HG03558 (cell line): ENCODE measurements at regions not wholly inside any gene's neighbourhood (a gene's known extent, or its start where the extent isn't known, plus 50 kb on each side); places are given as distances from the start of the nearest gene placed in this dataset.

ENCODE experiments used
- ATAC-seq: cut with Tn5 transposase; IDR thresholded peaks from one replicate; pipeline ENCODE4 v1.9.1; 2021; ENCODE audit warnings: moderate number of reproducible peaks; ENCODE audit not compliant: unreplicated experiment; ENCODE audit errors: extremely low read depth

DNA sequence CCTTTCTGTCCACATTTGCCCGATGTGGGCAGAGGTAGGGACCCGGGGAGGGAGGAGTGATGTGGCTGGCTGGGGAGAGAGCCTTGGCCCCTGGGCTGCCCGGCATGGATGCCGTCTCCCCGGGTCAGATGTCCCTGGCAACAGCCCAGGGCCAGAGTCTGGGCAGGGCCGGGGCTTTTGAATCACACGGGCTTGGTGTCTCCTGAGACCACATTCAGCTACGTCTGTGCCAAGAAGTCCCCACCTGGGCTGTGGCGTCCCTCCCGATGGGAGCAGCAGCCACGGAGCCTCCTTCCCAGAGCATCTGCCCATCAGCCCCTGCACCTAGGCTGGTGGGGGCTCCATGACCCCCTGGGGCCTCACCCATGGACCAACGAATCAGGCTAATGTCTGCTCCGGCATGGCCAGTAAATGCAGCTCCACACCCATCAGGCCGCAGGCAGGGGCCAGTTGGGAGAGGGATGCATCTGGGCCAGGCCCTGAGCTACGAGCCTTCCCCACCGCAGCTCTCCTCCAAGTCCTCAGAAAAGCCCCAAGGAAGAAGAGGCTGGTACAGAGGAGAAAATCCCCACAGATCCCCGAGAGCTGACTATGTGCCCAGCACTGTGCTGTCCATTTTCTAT lies 109.4 kb downstream of the RFLNA start:
- ATAC-seq, result no peak

GRCh38 chr12:124403273-124403672 lies 108.4 kb downstream of the RFLNA start:
- no peak for ATAC-seq

DNA sequence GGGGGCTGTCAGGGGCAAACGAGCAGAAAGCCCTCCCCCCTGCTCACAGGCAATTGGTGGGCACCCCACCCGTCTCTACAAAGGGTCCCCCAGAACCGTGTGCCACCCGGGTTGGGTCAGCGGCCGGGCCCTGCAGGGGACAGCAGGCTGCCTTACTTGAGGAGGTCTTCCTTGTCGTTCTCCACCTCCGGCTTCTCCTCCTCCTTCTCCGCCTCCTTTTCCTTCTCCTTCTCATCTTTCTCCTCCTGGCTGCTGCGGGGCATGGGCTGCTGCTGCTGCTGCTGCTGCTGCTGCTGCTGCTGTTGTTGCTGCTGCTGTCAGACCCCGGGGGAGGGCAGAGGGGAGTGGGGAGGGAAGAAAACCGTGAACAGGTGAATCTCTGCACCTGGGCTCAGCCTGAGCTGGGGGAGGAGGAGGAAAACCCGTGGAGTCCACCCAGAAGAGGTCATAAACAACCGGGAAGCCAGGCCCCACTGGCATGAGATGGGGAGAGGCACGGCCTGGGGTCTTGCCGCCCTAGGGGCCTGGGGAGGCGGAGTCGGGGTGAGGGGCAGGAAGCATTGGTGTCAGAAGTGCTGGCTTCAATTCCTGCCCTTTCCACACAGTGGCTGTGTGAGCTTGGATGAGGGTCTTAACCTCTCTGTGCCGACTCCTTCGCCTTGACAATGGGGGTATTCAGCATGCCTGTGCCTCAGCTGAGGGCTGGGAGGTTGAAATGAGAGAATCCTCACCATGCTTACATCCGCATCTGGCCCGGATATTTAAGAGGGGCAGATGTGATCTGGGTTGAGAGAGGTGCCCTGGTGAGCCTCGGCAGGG lies 107.6 kb downstream of the RFLNA start:
- no peak for ATAC-seq

- ATAC-seq, result no peak
These were observed 106.9 kb downstream of the RFLNA start for GRCh38 chr12:124401704-124402221.

DNA sequence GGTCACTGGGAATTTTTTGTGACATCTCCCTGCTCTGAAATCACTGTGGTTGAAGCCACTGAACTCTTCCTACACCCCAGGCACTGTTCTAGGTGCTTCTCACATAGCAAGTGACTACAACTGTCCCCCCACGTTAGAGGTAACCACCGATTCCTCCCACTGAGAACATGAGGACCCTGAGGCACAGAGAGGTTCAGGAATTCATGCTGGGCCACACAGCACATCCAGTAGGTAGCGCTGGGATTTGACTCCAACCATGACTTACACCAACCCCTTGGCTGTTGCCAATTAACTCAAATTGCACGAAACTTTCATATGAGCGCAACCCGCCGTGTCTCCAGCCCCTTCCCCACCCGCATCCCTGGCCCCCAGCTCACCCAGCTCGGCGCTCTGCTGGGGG lies 105.2 kb downstream of the RFLNA start:
- no peak for ATAC-seq

GRCh38 chr12:124399622-124400021 lies 104.7 kb downstream of the RFLNA start:
- ATAC-seq, result no peak

- no peak for ATAC-seq
These were observed 103.8 kb downstream of the RFLNA start for GRCh38 chr12:124398578-124399227.

GRCh38 chr12:124397807-124398577 lies 103.1 kb downstream of the RFLNA start:
- ATAC-seq, result no peak

DNA sequence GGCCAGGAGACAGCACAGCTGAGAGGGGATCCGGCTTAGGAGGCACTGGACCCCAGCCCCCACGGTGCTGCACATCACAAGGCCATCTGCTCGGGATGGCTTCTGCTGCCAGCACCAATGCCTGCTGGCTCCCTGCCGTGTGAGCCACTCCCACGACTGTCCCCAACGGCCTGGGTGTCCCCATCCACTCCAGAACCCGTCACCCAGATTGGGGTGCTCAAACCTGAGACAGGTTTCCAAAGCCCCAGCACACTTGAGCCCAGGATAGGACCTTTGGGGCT lies 102.4 kb downstream of the RFLNA start:
- no peak for ATAC-seq

DNA sequence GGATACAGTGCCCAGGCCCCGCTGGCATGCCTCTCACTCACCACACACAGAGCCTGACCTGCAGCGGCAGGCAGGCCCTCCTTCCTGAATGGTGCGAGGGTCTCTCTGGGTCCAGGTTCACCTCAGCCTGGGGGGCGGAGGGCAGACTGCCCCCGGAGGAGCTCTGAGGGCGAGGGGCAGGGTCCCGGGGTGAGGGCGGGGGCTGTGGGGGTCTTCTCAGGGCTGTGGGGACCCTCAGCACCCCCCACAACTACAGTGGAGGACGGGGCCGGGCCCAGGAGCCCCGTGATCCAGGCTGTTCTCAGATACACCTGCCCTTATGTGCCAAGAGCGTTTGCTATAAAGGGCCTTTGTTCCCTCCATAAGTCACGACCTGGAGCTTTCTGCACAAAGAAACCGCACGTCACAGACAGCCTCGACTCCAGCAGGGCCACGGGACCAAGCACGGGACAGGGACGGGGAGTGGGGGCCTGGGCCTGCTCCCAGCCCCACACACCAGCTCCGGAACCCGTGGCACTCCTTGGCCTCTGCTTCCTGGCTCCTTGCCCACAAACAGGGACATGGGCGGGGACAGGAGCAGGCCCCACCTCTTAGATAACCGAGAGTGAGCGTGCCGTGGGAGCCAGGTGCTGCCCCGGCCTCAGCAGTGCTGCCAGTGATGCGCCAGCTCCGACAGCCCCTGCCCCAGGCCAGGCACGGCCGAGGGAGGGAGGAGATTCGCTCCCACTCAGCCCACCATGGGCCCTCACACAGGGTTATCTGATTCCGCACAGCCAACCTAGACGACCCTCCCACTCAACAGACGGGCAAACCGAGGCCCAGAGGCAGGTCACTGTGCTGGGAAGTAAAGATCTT lies 101.9 kb downstream of the RFLNA start:
- no peak for ATAC-seq

GRCh38 chr12:124395986-124396385 lies 101.1 kb downstream of the RFLNA start:
- ATAC-seq, result no peak

DNA sequence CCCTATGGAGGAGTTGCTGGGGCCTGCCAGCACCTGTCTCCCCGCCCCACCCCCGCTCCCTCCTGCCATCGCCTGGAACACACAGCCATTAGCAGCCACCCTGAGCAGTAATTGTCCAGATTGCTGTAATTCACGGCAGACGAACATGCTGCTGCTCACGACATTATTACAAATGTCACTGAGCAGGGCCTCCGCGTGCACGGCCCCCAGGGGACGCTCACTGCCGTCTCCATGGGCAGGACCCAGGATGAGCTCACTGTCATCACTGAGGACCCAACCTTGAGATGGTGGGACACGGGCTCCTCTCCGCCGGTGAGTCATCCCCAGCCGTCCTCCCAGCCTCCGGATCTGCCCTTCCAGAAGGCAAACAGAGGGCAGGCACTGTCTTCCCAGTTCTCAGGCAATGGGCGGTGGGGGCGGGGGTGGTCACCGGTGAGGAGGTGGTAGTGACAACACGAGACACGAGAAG lies 100.4 kb downstream of the RFLNA start:
- ATAC-seq, result no peak

DNA sequence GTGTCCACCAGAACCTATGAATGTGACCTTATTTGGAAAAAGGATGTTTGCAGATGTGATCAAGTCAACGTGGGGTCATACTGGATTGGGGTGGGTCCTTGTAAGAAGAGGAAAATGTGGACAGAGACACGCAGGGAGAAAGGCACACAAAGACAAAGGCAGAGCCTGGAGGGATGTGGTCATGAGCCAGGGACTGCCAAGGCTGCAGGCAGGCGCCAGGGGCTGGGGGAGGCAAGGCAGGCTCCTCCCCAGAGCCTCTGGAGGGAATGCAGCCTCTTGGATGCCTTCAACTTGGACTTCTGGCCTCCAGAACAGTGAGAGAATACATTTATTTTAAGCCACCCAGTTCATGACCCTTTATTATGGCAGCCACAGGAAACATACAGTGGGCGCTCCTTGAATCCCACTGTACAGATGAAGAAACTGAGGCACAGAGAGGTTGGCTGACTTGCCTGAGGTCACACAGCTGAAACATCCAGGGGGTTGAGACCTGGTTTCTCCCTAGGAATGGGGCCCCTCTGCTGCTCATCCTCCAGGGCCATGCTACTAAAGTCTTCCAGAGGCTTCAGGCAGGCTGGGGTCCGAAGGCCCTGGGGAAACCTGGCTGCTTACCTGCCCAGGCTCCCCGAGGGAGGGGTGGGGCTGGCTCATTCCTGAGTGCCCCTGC lies 99.7 kb downstream of the RFLNA start:
- ATAC-seq, result no peak

DNA sequence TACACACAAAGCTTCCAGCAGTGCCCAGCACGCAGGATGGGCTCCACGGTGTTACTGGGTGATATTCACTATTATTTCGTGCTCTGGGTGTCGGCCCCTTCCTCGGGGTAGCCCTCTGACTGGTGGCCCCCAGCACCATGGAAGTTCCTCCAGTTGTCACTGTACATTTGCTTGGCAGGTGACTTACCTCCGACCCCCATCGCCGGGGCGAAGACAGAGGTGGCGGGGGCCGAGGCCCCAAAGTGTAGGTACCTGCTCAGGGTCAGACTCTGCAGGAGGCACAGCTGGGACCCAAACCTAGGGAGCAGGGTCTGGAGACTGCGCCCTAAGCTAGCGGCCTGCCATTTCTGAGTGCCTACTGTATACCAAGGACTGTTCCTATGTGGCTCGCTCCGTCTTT lies 98.9 kb downstream of the RFLNA start:
- ATAC-seq, result no peak

GRCh38 chr12:124393414-124393790 lies 98.5 kb downstream of the RFLNA start:
- no peak for ATAC-seq

GRCh38 chr12:124392667-124393413 lies 97.9 kb downstream of the RFLNA start:
- ATAC-seq, result no peak

DNA sequence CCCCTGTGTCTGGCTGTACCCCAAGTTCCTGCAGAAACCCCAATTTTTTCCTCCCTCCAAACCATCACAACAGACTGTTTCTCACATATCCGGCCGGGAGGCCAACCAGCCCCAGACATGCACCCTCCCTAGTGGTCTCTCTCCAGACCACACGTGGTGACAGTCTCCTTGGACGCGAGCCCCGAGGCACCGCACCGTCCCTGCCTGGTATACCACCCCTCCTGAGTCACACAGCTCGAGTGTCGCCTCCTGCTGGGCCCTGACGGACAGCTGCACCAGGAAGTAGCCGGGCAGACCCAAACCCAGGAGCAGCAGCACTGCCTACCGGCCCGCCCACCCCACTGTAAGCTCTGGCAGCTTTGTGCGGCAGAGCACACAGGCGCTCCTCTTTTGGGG lies 97.4 kb downstream of the RFLNA start:
- ATAC-seq, result no peak
